DOHH2 (cell line): ENCODE measurements at regions not wholly inside any gene's neighbourhood (a gene's known extent, or its start where the extent isn't known, plus 50 kb on each side); places are given as distances from the start of the nearest gene placed in this dataset.
A peak's percentile ranks its signal among the peaks of the same experiment; 100 is the strongest.

Source experiments
- H3F3A ChIP-seq: fragments of 200-600 bp; sonication (generic), shearing (Covaris generic); 2 replicates; pipeline ENCODE4 v1.6.0; 2016; ENCODE audit warnings: antibody characterized with exemption, mild to moderate bottlenecking; ENCODE audit not compliant: control insufficient read depth, insufficient read depth
- H3K27ac ChIP-seq: fragments of 200-600 bp; sonication (generic); 2 replicates; pipeline ENCODE4 v1.5.1; 2014; ENCODE audit warnings: low read depth, mild to moderate bottlenecking, low read length, moderate library complexity
- H3K27me3 ChIP-seq: fragments of 200-600 bp; sonication (generic); 2 replicates; pipeline ENCODE4 v1.6.1; 2014; ENCODE audit warnings: mild to moderate bottlenecking, low read length, mixed read lengths; ENCODE audit not compliant: control insufficient read depth
- H3K36me3 ChIP-seq: fragments of 200-600 bp; sonication (generic); 2 replicates; pipeline ENCODE4 v1.6.1; 2014; ENCODE audit warnings: mild to moderate bottlenecking, low read length, moderate library complexity, mixed read lengths; ENCODE audit not compliant: control insufficient read depth
- H3K4me1 ChIP-seq: fragments of 200-600 bp; sonication (generic); 2 replicates; pipeline ENCODE4 v1.6.1; 2014; ENCODE audit warnings: mild to moderate bottlenecking, low read length, mixed read lengths; ENCODE audit not compliant: control insufficient read depth
- H3K4me2 ChIP-seq: fragments of 200-600 bp; sonication (generic); 2 replicates; pipeline ENCODE4 v1.6.0; 2014; ENCODE audit warnings: mild to moderate bottlenecking, low read length, moderate library complexity
- H3K4me3 ChIP-seq: fragments of 200-600 bp; sonication (generic); 2 replicates; pipeline ENCODE4 v1.5.1; 2014; ENCODE audit warnings: mild to moderate bottlenecking, low read length, mixed read lengths
- H3K79me2 ChIP-seq: fragments of 200-600 bp; sonication (generic); 2 replicates; pipeline ENCODE4 v1.6.1; 2014; ENCODE audit warnings: mild to moderate bottlenecking, low read length, mixed read lengths; ENCODE audit not compliant: control insufficient read depth
- H3K9me2 ChIP-seq: fragments of 200-600 bp; sonication (generic); replicated peaks from 2 replicates; pipeline ENCODE4 v1.6.1; 2014; ENCODE audit warnings: mild to moderate bottlenecking, low read length, mixed read lengths; ENCODE audit not compliant: control insufficient read depth
- H3K9me3 ChIP-seq: fragments of 200-600 bp; sonication (generic); 2 replicates; pipeline ENCODE4 v1.6.1; 2014; ENCODE audit warnings: antibody characterized with exemption, low read length, mixed read lengths; ENCODE audit not compliant: control insufficient read depth, insufficient read depth
- H4K20me1 ChIP-seq: fragments of 200-600 bp; sonication (generic); 2 replicates; pipeline ENCODE4 v1.6.0; 2014; ENCODE audit warnings: low read depth, mild to moderate bottlenecking, antibody characterized with exemption, low read length, moderate library complexity; ENCODE audit not compliant: control insufficient read depth, insufficient read depth
- CTCF ChIP-seq: fragments of 200-600 bp; sonication (generic); IDR thresholded peaks from one replicate; pipeline ENCODE4 v1.5.1; 2014; ENCODE audit warnings: antibody characterized with exemption, mild to moderate bottlenecking, low read depth, low read length; ENCODE audit not compliant: poor library complexity, severe bottlenecking
- EZH2phosphoT487 ChIP-seq: fragments of 200-600 bp; sonication (generic); IDR thresholded peaks from 2 replicates; pipeline ENCODE4 v1.6.1; 2017; ENCODE audit warnings: borderline replicate concordance, mild to moderate bottlenecking, antibody characterized with exemption, low read length, moderate library complexity, mixed read lengths

GRCh38 chr6:96467814-96468213, 53.8 kb upstream of the UFL1 start:
- Histone ChIP-seq H3K4me2 (no peak overlapping the region), H3K4me1 (no peaks in the 10 kb centered on the region), H3K36me3 (no peaks in the 10 kb centered on the region), H3K27me3 (no peaks in the 10 kb centered on the region), H3K4me3 (no peak overlapping the region), H3K9me3 (no peaks in the 10 kb centered on the region), H3K9me2 (no peaks in the 10 kb centered on the region), H3F3A (no peaks in the 10 kb centered on the region), H3K27ac (no peak overlapping the region), H3K79me2 (no peaks in the 10 kb centered on the region), H4K20me1 (no peaks in the 10 kb centered on the region)
- TF ChIP-seq EZH2phosphoT487: no peak
- TF ChIP-seq CTCF: no peak

GRCh38 chr6:96468281-96468680, 53.3 kb upstream of the UFL1 start:
- no peaks in the 10 kb centered on the region for H3K27me3 ChIP-seq
- no peaks in the 10 kb centered on the region for H3K9me3 ChIP-seq
- no peaks in the 10 kb centered on the region for H3K9me2 ChIP-seq
- no peaks in the 10 kb centered on the region for H3F3A ChIP-seq
- no peaks in the 10 kb centered on the region for H3K36me3 ChIP-seq
- no peak overlapping the region for H3K4me3 ChIP-seq
- no peak overlapping the region for H3K27ac ChIP-seq
- no peaks in the 10 kb centered on the region for H4K20me1 ChIP-seq
- TF ChIP-seq EZH2phosphoT487: no peak
- TF ChIP-seq CTCF: no peak
- H3K79me2 ChIP-seq: no peaks in the 10 kb centered on the region
- H3K4me1 ChIP-seq: no peaks in the 10 kb centered on the region
- no peak overlapping the region for H3K4me2 ChIP-seq

GRCh38 chr6:96468681-96469224, 52.9 kb upstream of the UFL1 start:
- no peaks in the 10 kb centered on the region for H3K79me2 ChIP-seq

More at GRCh38 chr6:96468681-96469224, 52.9 kb upstream of the UFL1 start:
- Histone ChIP-seq H3K4me2 (no peak overlapping the region), H3K4me1 (no peaks in the 10 kb centered on the region), H4K20me1 (no peaks in the 10 kb centered on the region), H3K9me2 (no peaks in the 10 kb centered on the region), H3K27ac (no peak overlapping the region), H3K9me3 (no peaks in the 10 kb centered on the region), H3K27me3 (no peaks in the 10 kb centered on the region), H3K36me3 (no peaks in the 10 kb centered on the region), H3F3A (no peaks in the 10 kb centered on the region), H3K4me3 (no peak overlapping the region)
- TF ChIP-seq EZH2phosphoT487 (no peak), CTCF (peak; percentile 30)
